DMS 273 (cell line): ENCODE measurements at regions not wholly inside any gene's neighbourhood (a gene's known extent, or its start where the extent isn't known, plus 50 kb on each side); places are given as distances from the start of the nearest gene placed in this dataset.

Experiments
- DNase-seq: peaks from one replicate; lab custom pipeline; 2025; ENCODE audit not compliant: unreplicated experiment; lab: John Stamatoyannopoulos, UW

DNA sequence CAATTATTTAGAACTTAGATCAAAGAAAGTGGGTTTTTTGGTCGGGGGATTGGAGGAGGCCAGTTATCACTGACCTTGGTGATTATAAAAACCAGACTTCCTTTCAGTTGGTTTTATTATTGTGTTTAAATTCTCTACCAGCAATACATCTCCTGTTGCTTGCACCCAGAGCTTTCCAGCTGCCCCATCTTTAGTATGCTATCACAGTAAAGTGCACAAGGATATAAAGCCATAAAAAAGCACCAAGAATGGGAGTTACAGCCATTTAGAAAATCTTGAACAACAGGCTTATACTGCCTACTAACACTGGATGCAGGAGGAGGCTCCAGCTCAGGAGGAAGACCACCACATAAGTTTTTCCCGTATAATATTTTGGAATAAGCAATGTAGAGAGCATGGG is 148.7 kb upstream of the OSR1 start:
- no peak for DNase-seq

DNA sequence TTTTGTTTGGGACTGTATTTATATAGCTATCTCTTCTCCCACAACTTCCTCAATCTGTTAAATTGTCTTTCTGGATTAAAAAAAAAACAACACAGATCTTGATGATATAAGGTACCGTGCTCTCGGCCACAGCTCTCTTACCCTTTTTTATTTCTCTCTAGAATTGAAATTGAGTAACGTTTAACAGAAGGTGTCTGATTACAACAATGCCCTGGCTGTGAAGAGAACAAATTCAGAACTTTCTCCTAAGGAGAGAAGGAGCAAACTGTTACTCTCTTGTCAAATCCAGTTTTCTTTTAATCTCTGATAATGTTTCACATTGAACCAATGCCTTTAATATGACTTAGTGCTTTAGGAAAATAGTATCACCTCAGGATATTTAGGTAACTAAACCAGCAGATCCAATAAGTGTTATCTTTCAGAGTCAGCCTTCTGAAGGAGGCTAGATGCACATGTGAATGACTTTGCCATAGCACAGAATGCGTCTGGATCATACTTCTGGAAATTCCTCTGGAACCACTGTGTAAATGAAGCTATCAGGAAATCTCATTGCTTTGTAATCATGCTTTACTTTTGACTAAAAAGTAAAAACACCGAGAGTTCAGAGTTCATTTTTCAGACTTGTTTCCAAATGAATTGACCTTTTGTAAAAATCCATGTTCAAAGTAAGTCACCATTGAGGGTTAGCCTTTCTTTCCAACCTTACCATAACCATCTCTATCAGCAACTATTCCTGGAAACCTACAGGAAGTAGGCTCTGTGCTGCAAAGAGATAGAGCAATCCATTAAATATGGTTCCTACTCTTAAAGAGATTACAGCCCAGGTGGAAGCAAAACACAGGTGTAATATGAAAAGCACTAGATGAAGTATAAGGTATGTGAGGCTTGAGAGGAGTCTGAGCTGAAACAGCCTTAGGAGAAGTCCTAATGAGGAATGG is 147.0 kb upstream of the OSR1 start:
- no peak for DNase-seq

DNA sequence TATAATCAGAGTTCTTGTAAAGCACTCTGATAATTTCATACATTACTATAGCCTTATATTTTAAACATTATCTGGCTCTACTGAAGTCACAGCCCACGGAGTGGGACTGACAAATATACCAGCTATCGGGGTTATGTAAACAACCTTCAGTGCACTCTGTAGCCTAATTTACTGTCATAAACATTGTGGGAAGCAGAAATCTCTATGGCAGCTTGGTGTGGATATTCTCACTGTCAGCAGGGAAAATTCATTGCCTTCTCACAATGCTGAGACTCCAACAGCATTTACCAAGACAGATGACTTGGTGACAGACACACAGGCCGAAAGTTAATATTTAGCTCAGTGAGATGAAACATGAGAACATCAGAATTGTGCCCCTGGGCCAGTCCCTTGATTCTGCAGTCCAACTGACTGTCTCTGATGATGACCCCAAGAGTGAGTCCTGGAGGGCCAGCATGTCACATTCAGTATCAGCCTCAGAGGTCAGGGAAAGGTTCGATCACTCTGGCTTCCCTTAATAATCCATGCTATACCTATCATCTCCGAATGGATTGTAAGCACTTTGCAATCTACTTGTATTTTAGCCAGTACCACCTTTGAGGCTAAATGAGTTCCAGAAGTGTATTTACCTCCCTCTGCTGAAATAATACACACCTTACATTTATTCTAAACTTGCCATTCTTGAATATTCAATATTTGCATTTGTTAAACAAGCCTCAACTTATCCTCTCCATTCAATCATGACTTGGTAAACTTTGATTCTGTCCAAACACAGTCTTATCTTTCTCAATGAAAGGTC is 146.2 kb upstream of the OSR1 start:
- no peak for DNase-seq

DNA sequence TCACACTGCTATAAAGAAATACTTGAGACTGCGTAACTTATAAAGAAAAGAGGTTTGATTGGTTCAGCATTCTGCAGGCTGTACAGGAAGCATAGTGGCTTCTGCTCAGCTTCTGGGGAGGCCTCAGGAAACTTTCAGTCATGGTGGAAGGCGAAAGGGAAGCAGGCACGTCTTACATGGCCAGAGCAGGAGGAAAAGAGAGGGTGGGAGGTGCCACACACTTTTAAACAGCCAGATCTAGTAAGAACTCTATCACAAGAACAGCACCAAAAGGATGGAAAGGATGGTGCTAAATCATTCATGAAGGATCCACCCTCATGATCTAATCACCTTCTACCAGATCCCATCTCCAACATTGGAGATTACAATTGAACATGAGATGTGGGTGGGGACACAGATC is 145.5 kb upstream of the OSR1 start:
- DNase-seq, result no peak

DNA sequence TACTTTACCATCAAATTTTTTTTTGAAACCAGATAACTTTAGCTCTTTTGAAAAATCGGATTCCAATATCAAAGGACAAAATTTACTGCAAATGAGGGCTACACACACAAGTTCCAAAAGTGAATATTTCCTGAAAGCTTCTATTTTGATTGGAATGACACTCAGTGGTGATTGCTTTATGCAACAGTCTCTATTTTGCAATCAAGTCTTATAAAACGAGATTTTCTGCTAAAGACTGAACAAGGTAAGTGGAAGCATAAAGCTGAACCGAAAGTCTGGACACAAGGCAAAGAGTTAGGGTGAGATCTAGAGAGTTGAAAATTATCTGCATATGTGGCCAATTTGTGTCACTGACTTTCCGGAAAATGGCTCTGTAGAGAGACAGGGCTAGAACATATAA is 145.0 kb upstream of the OSR1 start:
- no peak for DNase-seq

DNA sequence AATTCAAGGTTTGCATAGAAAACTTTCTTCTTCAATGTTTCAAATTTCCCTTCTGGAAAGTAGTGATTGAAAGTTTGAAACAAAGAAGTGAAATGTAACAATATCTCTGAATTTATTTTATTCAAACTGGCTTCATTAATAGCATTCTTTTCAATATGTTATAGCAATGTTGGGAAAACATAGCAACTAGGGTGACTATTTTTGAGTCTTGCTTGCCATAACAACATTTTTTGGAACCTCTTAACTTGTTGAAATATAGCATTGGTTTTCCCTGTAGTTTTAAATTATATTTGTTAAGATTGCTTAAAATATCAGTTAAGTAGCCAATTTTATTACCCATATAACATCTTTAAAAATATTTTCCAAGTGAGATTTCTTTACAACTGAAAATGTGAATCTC is 141.7 kb upstream of the OSR1 start:
- no peak for DNase-seq

DNA sequence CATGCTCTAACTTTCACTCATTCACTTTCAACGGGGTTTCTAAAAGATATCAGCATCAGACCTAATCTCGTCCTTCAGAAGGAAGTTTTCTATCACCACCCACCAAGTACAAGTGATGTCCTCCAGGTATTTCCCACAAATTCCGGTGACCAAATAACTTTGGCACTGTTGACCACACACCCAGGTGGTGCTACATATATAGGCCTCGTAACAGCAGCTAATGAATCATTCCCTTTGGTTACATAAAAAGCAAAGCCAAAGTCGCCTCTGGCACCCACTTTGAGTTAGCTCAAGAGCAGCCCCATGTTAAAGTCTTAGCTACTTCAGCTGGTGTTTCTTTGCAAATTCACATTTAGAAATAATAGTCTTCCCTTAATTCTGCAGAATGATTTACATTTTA is 138.2 kb upstream of the OSR1 start:
- no peak for DNase-seq

GRCh38 chr2:19494241-19494640 is 135.8 kb upstream of the OSR1 start:
- no peak for DNase-seq

- no peak for DNase-seq
These were observed 133.4 kb upstream of the OSR1 start for GRCh38 chr2:19491796-19492195.

DNA sequence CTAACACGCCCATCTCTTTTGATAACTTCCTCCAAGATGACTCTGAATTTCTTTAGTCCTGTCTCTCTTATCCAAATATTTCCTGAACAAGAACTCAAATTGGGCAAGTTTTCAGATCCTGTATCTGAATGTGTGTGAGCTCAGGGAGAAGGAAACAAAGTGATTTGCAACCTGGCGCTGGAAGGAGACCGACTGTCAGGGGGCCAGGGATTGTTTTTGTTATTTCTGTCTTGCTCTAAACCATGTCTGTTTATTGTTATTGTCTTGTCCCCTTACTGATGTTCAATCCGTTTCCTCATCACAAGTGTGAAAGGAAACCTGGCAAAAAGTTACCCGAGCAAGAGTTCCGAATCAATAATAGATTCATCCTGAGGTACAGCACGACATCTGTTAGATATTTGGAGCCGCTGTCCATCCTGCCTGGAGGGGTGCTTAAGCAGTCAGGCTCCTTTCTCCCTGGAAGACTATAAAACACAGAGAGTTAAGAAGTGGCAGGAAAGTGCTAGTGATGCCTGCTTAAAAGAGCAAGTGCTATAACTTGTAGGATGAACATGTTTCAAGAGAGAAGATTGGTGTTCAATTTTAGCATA is 132.5 kb upstream of the OSR1 start:
- DNase-seq, result no peak

- no peak for DNase-seq
These were observed 129.7 kb upstream of the OSR1 start for GRCh38 chr2:19488009-19488691.

DNA sequence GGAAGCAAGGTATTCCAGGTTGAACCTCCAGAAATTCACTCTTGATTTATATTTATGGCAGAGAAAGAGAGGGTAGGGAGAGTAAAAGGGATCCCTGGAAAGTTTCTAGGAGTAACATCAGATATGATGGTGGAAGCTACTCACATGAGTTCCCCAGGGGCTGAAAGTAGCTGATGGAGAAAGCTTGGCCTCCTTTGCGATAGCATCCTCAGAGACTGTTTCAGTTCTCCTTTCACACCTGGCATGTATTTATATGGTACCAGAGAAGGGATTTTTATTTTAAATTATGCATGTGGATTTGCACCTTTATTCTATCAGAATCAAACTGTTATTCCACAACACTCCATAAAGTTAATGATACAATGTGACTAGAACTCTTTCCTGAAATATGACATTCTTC is 126.3 kb upstream of the OSR1 start:
- no peak for DNase-seq

- no peak for DNase-seq
These were observed 122.2 kb upstream of the OSR1 start for GRCh38 chr2:19480673-19481072.

DNA sequence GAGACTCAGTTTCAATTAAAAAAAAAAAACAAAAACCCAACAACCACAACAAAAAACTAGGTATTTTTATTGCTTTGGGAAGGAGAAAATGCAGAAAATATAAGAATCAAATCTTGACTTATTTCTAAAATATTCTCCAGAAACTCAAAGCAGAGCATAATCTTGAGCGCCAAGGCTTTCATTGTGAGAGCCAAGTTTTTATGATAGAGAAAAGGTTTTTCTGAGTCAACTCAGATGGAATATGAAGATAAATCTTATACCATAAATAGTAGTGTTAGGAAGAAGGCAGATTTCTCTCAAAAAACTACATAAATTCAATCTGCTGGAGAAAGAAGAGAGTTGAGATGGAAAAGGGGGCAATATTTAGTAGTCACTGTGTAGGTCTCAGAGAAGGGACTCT is 121.2 kb upstream of the OSR1 start:
- DNase-seq, result no peak

- DNase-seq, result no peak
These were observed 120.0 kb upstream of the OSR1 start for GRCh38 chr2:19478409-19478808.

GRCh38 chr2:19476327-19476726 is 117.9 kb upstream of the OSR1 start:
- no peak for DNase-seq

DNA sequence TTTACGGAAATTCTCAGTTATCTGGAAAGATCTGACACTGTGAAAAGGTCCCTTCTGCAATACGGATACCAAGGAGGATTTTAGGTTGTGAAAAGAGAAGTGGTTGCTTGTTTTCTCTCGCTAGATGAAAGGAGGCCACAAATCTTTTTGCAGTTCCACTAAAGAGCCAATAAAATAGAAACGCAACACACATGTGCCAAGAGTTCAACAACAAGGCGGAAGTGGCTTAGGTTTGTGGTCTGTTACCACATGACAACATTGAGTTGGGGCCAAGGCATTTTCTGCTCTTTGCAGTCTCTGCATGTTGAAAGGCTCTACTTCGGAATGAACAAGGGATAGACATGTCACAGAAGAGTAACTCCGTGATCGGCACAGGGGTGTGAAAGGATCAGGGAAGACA is 115.7 kb upstream of the OSR1 start:
- no peak for DNase-seq

DNA sequence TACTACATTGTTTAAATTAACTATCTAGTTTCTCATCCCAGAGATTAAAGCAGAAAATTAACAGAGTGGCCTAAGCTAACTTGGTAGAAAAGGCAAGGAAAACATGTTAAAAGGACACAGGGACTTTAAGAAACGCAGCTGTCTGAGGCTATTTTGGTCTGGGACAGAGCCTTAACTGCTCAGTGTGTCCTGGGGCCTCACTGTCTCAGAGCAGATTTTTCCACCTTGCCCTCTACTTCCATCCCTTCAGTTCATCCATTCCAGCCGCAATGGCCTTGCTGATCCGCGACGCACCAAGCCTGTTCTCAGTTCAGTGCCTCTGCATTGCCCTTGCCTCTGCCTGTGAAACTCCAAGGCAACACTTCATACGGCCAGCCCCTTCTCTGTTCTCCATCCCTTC is 114.9 kb upstream of the OSR1 start:
- no peak for DNase-seq

GRCh38 chr2:19472391-19472978 is 114.1 kb upstream of the OSR1 start:
- no peak for DNase-seq

DNA sequence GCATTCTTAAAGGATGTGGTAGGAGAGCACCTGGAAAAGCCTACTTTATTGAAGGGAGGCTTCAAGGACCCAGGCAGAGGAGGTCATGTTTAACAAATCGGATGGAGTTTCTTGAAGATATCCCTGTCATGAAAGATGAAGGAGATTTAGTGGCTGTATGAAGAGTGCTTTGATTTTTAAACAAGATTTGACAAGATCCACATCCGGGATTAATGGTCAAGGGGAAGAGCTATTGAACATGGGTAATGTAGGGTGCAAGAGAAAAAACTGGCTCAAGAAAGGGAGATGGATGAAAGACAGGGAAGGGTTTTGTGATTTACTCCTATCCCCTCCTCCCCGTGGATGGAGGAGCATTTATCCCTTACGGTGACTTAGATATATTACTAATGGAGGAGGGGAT is 113.1 kb upstream of the OSR1 start:
- no peak for DNase-seq

GRCh38 chr2:19465978-19466377 is 107.6 kb upstream of the OSR1 start:
- no peak for DNase-seq
